Mesodermal cell (in vitro differentiated cells): ENCODE measurements at regions not wholly inside any gene's neighbourhood (a gene's known extent, or its start where the extent isn't known, plus 50 kb on each side); places are given as distances from the start of the nearest gene placed in this dataset.
A peak's percentile ranks its signal among the peaks of the same experiment; 100 is the strongest.

Experiments used
- H3K27ac ChIP-seq: 2 replicates; pipeline ENCODE4 v1.7.0; 2013; ENCODE audit warnings: mild to moderate bottlenecking, low read depth, low read length, moderate library complexity; ENCODE audit not compliant: severe bottlenecking
- H3K36me3 ChIP-seq: 2 replicates; pipeline ENCODE4 v1.7.1; 2013; ENCODE audit warnings: mild to moderate bottlenecking, low read length, moderate library complexity; ENCODE audit not compliant: control insufficient read depth, insufficient read depth
- H3K4me1 ChIP-seq: one replicate; pipeline ENCODE4 v1.7.1; 2013; ENCODE audit warnings: mild to moderate bottlenecking, low read length; ENCODE audit not compliant: insufficient read depth, control insufficient read depth, poor library complexity, severe bottlenecking
- H3K4me3 ChIP-seq: 2 replicates; pipeline ENCODE4 v1.7.0; 2013; ENCODE audit warnings: low read length, control low read depth, mild to moderate bottlenecking; ENCODE audit not compliant: insufficient read depth, poor library complexity, severe bottlenecking; ENCODE audit errors: extremely low read depth
- H3K9me3 ChIP-seq: 2 replicates; pipeline ENCODE4 v1.7.1; 2013; ENCODE audit warnings: mild to moderate bottlenecking, low read length, moderate library complexity; ENCODE audit not compliant: control insufficient read depth
- WGBS, 2 experiments: methylation state at CpG; one replicate each; pipeline ENCODE4 v1.1.5; 2013; ENCODE audit warnings: missing lambda C conversion rate in 2 of 2; ENCODE audit not compliant: insufficient coverage in 2 of 2; 5-methylcytosine and 5-hydroxymethylcytosine counted together

GRCh38 chr12:46493150-46493833 is 120.7 kb upstream of the SLC38A2 start:
- peak overlapping the region; percentile 85 for H3K27ac ChIP-seq
- peaks cover 40% of the 10 kb centered on the region for H3K4me1 ChIP-seq
- H3K9me3 ChIP-seq: no peaks in the 10 kb centered on the region
- no peak overlapping the region for H3K4me3 ChIP-seq
- H3K36me3 ChIP-seq: no peaks in the 10 kb centered on the region
- no CpG with 5 or more reads among the region's 5 CpGs for whole genome bisulfite sequencing, 2 experiments

GRCh38 chr12:46492471-46493085 is 120.0 kb upstream of the SLC38A2 start:
- no peaks in the 10 kb centered on the region for H3K9me3 ChIP-seq
- H3K4me3 ChIP-seq: no peak overlapping the region
- H3K4me1 ChIP-seq: peaks cover 40% of the 10 kb centered on the region
- no peaks in the 10 kb centered on the region for H3K36me3 ChIP-seq
- peak overlapping the region; percentile 85 for H3K27ac ChIP-seq
- WGBS, 2 experiments: 60 to 77% methylated on average over 1 to 2 of the region's 6 CpGs

GRCh38 chr12:46491548-46491947 is 119.0 kb upstream of the SLC38A2 start:
- Histone ChIP-seq H3K27ac (no peak overlapping the region), H3K4me3 (no peak overlapping the region), H3K4me1 (peaks cover 40% of the 10 kb centered on the region), H3K9me3 (no peaks in the 10 kb centered on the region), H3K36me3 (no peaks in the 10 kb centered on the region)
- WGBS, 2 experiments: no CpG with 5 or more reads among the region's 1 CpG

- Histone ChIP-seq H3K27ac (no peak overlapping the region), H3K4me1 (peaks cover 40% of the 10 kb centered on the region), H3K9me3 (no peaks in the 10 kb centered on the region), H3K36me3 (no peaks in the 10 kb centered on the region), H3K4me3 (no peak overlapping the region)
- 88 to 100% methylated on average over 1 of the region's 1 CpG for WGBS, 2 experiments
These were observed 118.1 kb upstream of the SLC38A2 start for GRCh38 chr12:46490635-46491034.

GRCh38 chr12:46489951-46490388 is 117.4 kb upstream of the SLC38A2 start:
- H3K36me3 ChIP-seq: no peaks in the 10 kb centered on the region
- H3K4me3 ChIP-seq: no peak overlapping the region
- H3K27ac ChIP-seq: no peak overlapping the region
- H3K4me1 ChIP-seq: peaks cover 40% of the 10 kb centered on the region
- WGBS, 2 experiments: 89 to 93% methylated on average over 5 of the region's 5 CpGs
- no peaks in the 10 kb centered on the region for H3K9me3 ChIP-seq

- H3K4me3 ChIP-seq: no peak overlapping the region
- H3K27ac ChIP-seq: no peak overlapping the region
- H3K36me3 ChIP-seq: no peaks in the 10 kb centered on the region
- WGBS, 2 experiments: 89 to 93% methylated on average over 6 to 7 of the region's 7 CpGs
- H3K9me3 ChIP-seq: no peaks in the 10 kb centered on the region
- peaks cover 27% of the 10 kb centered on the region for H3K4me1 ChIP-seq
These were observed 115.1 kb upstream of the SLC38A2 start for GRCh38 chr12:46487567-46488131.

- H3K4me3 ChIP-seq: no peak overlapping the region
- H3K4me1 ChIP-seq: peaks cover 17% of the 10 kb centered on the region
- H3K27ac ChIP-seq: no peak overlapping the region
- H3K36me3 ChIP-seq: no peaks in the 10 kb centered on the region
- H3K9me3 ChIP-seq: no peaks in the 10 kb centered on the region
These were observed 114.0 kb upstream of the SLC38A2 start for GRCh38 chr12:46486588-46486987.

GRCh38 chr12:46485853-46486252 is 113.3 kb upstream of the SLC38A2 start:
- WGBS, 2 experiments: 94 to 100% methylated on average over 5 of the region's 5 CpGs
- Histone ChIP-seq H3K9me3 (no peaks in the 10 kb centered on the region), H3K4me1 (peaks cover 12% of the 10 kb centered on the region), H3K4me3 (no peak overlapping the region), H3K36me3 (no peaks in the 10 kb centered on the region), H3K27ac (no peak overlapping the region)

- Histone ChIP-seq H3K36me3 (no peaks in the 10 kb centered on the region), H3K4me1 (peaks cover under 1% of the 10 kb centered on the region), H3K9me3 (no peaks in the 10 kb centered on the region), H3K27ac (no peak overlapping the region), H3K4me3 (no peak overlapping the region)
- WGBS, 2 experiments: 91 to 100% methylated on average over 4 to 6 of the region's 6 CpGs
These were observed 112.0 kb upstream of the SLC38A2 start for GRCh38 chr12:46484396-46485061.

- H3K4me3 ChIP-seq: no peak overlapping the region
- H3K36me3 ChIP-seq: no peaks in the 10 kb centered on the region
- H3K27ac ChIP-seq: no peak overlapping the region
- no peaks in the 10 kb centered on the region for H3K4me1 ChIP-seq
- 71% methylated on average over 1 of the region's 4 CpGs; no CpG with 5 or more reads in 1 of the 2 experiments for WGBS, 2 experiments
- no peaks in the 10 kb centered on the region for H3K9me3 ChIP-seq
These were observed 111.2 kb upstream of the SLC38A2 start for GRCh38 chr12:46483572-46484395.
